NCI-H345 (cell line): ENCODE measurements at regions not wholly inside any gene's neighbourhood (a gene's known extent, or its start where the extent isn't known, plus 50 kb on each side); places are given as distances from the start of the nearest gene placed in this dataset.
A peak's percentile ranks its signal among the peaks of the same experiment; 100 is the strongest.
"Not testable (repeated sequence)": the region's sequence is repeated elsewhere in the genome, so short reads cannot be mapped to it uniquely, and the experiment has no call there.

Source experiments
- DNase-seq: peaks from one replicate; lab custom pipeline; 2025; lab: John Stamatoyannopoulos, UW

DNA sequence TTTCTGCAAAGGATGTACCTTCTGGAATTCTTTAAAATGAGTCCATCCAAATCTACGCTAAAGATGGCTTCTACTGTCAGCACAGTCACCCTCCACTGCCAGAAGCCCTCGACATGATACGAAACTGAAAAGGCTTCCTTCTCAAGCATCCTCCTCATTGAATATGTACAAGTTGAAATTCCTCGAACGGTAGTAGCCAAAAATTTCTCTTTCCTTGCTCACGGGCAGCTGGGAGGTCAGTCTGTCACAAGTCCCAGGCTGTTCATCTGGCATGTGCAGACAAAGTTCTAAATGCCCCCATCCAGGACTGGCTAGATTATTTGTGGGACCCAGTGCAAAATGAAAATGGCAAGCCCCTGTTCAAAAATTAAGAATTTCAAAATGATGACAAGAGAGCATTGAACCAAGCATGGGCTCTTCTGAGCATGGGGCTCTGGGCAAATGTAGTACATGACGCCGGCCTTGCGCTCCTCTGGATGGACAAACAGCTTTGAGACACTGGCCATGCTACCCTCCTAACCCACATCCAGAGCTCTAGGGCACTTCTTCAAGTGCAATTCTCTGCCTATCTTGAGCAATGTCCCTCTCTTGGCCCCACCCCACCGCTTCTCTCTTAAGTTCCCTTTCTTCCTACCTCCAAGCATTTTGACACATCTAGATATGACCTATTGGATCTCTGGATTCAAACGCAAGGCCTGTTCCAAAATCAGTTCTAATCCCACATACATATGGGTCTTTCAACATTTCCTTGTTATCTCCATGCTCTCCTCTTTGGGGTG is 78.9 kb upstream of the FLT1 start:
- no peak for DNase-seq

DNA sequence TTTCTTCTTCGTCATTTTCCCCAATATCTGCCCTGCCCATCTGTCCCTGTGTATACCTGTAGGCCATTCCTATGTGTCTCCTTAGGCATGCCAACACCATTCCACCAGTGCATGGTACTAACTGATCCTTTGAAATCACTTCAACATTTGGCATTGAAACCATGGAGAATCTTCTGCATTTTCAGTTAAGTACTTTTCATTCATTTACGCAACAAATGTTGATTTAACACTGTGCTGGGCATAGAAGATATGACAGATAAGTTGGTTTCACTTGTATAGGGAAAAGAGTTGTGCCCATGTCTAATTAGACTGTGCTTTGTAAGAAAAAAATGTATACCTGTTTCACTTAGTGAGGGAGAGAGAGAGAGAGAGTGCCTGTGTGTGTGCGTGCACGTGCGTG is 77.9 kb upstream of the FLT1 start:
- no peak for DNase-seq

DNA sequence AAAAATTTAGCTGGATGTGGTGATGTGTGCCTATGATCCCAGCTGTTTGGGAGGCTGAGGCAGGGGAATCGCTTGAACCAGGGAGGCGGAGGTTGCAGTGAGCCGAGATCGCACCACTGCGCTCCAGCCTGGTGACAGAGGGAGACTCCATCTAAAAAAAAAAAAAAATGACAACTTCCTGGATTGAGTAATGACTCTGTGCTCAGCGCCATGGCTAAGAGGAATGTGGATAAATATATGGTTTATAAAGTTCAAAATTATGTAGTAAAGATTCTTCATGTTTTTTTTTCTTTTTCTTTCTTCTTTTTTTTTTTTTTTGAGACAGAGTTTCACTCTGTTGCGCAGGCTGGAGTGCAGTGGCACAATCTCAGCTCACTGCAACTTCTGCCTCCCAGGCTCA is 75.4 kb upstream of the FLT1 start:
- DNase-seq: not testable (repeated sequence)

DNA sequence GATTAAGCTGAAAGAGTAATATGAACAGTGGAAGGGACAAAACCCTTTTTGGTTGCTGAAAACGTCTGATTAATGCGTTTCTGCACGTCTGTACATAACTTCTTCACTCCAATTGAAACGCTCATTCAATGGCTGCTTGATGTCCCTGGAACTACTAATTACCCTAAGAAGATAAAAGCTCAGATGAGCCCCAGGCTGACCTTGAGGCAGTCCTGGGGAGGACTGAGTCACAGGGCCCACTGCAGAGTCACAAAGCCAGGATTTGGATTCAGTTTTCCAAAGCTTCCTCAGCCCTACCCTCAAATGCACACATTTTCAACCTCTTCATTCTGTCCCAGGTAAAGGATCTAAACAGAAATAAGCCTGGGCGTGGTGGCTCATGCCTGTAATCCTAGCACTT is 75.0 kb upstream of the FLT1 start:
- DNase-seq: no peak

GRCh38 chr13:28568286-28568685 is 73.4 kb upstream of the FLT1 start:
- peak; percentile 17 for DNase-seq

GRCh38 chr13:28566891-28567290 is 72.0 kb upstream of the FLT1 start:
- no peak for DNase-seq

- DNase-seq: no peak
Measured at GRCh38 chr13:28566283-28566682, 71.4 kb upstream of the FLT1 start.

DNA sequence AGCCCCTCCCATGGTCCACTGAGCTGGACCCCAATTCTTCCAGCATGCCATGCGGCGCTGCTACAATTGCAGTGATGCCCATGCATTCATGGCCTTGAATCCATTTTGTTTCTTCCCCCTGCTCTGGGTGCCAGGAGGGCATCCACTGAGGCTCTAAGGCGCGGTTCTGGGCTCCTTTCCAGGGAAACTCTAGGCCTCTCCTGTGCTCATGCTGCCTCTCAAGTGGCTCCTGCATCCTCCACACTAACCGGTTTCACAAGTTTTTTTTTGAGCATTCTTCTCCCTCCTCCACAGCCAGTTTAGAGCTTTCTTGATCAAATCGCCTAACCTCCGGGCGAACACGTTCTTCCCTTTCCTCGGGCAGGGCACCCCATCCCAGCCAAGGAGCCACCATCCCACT is 69.1 kb upstream of the FLT1 start:
- DNase-seq: peak; percentile 56

DNA sequence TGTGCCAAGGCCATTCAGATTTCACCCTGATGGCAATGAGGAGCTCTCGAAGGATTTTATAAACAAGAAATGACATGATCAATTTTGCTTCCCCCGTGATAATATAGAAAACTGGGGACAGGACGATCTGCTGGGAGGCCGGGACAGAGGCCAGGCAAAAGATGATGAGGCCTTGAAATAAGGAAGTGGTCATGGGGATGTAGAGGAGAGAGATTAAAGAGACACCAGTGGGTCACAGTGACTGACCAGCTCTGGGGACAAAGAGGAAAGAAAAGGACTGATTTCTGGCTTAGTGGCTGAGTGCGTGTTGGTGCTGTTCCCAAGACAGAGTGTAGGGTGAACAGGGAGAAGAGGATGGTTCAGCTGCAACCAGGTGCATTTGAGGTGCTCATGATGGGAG is 68.7 kb upstream of the FLT1 start:
- no peak for DNase-seq

GRCh38 chr13:28560612-28561011 is 65.7 kb upstream of the FLT1 start:
- no peak for DNase-seq

DNA sequence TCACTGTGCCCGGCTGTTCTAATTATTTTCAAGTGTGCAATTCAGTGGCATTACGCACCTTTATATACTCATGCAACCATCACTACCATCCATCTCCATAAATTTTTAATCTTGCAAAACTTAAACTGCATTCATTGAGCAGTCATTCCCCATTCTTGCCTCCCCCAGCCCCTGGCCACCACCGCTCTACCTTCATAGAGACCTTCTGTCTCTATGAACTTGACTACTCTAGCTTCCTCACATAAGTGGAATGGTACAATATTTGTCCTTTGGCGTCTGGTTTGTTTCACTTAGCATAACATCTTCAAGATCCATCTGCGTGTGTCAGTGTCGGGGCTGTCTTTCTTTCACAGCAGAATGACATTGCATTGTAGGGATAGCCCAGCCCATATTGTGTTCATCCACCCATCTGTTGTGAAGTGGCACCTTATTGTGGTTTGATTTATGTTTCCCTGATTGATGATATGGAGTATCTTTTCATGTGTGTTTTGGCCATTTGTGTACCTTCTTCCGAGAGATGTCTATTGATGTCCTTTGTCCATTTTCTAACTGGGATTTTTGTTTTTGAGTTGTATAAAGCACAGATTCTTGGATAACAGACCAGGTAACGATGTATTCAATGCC is 64.8 kb upstream of the FLT1 start:
- DNase-seq: peak; percentile 48

DNA sequence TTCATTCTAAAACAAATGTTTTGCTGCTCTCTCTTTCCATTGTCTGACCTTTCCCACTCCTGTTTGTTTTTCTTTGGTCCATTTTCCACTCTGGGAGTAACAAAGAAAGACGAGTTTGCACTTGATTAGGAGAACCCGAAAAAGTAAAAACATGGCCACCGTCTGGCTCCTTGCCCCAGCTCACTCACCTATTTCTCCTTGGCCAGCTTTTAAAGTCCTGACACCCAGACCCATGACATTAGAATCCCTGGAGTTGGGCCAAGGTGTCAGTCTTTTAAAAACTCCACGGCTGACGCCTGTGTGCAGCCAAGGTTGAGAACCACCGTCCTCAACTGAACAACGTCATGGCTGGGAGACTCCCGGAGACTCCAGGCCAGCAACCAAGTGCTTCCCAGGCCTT is 63.6 kb upstream of the FLT1 start:
- no peak for DNase-seq

- DNase-seq: no peak
Measured at GRCh38 chr13:28557725-28558520, 63.0 kb upstream of the FLT1 start.

DNA sequence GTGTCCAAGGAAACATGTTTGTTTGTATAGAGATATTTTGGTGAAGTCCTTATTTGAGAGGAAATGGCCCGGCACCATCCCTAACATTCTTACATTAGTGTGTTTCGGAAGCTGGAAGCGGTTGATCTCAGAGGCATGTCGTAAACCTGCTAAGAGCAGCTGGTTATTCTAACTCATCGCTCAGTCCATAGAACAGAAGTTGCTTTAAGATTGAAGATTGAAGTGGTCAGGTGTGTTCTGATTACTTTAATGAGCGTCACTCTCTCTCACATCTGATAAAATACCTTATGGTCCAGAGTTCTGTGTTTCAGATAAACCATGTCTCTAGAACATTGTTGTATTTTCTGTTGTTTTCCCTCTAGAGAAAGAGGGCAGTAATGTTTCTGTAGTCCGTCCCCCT is 60.2 kb upstream of the FLT1 start:
- no peak for DNase-seq

DNA sequence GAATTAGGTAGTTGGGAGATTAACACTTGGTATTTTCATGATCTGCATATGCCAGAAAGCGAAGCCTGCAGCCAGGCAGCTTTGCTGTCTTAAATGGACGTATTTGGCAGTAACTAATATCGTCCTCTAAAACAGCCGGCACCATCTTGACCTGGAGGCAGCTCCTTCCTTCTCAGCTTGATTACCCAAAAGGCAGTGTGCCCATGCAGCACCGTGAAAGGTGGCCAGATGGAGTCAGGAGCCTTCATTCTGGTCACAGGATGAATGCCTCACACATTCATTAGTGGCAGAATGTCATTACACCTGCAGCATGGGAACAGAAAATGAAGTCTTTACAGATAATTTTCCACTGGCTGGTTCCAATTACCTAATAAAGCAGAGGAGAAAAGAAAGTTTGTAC is 59.0 kb upstream of the FLT1 start:
- no peak for DNase-seq

DNA sequence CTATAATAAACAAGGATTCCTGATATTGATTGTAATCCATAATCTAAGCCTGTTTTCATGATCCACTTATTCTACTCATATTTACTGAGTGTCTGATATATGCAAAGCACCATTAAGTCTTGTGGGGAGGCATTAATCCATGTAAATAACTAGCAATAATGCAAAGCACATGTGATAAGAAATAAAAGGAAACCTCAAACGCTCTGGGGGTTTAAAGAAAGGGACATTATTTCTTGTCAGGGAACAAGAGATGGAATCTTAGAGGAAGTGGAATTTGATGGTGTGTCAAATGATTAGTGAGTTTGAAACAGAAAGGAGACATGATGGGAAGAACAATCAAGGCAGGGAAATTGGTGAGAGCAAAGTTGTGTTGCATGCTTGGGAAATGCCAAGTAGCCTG is 57.4 kb upstream of the FLT1 start:
- no peak for DNase-seq

DNA sequence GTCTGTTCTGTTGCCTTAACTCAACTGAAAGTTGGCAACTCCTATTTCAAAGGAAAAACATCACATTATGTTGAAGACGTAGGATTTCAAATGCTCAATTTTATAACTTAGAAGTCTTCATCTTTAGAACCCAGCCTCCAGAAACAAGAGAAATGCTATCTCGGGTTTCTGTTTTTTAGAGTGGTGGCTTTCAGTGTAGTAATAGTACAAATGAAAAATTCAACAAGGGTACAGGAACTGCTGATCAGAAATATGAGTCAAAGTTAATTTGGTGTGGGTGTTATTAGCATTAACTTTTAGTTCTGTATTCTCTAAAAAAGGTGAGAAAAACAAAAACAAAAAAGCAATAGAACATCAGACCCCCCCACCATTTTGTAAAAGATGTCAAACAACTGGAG is 56.6 kb upstream of the FLT1 start:
- no peak for DNase-seq

DNA sequence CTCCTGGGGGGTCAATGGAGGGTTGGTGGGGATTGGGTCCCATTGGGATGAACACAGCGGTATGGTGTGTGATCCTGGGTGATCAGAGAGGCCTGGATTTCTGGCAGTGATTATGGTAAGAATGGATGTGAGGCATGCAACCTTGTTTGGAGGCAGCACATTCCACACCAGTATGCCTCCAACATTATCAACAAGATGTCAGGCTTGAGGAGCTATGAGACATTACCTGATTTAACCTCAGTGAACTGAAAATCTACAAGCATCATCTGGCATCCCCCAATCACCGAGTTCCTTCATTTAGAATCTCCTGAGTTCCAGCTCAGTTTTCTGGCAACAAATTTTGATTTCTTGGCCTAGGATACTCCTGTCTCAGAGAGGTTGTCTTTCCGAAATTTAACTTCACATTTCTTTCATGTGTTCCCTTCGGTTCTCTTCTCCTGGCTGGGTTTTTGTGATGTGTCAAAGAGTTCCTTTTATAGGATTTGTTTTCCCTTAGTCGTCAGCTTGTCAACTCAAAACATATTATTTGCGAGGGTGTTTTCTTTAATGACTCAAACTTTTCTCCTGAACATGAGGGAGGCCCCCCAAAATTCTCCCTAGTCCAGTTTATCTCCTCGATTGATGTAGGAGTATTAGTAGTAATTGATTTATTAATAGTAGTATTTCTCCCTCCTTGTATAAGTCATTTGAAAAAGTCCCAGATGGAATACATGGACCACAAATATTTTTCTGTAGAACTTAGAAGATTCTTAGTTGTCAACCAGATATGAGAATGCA is 56.0 kb upstream of the FLT1 start:
- no peak for DNase-seq

- no peak for DNase-seq
Measured at GRCh38 chr13:28550091-28550490, 55.2 kb upstream of the FLT1 start.

DNA sequence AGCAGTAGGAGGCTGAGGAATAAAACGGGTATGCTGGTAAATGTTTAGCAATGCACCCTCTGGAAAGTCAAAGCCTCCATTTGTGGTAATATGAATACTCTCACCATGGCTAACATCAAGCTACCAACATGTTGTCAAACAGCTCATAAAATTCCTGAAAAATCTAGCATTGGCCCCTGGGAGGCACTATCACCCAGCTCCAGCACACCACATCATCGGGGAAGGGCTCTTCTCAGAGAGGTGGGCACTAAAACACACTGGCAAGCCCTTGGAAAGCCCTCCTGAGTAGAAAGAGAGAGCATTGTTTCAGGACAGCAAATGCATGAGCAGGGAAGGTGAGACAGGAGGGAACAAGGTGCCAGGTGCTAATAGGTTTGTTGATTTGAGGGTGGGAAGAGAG is 53.9 kb upstream of the FLT1 start:
- DNase-seq: no peak

DNA sequence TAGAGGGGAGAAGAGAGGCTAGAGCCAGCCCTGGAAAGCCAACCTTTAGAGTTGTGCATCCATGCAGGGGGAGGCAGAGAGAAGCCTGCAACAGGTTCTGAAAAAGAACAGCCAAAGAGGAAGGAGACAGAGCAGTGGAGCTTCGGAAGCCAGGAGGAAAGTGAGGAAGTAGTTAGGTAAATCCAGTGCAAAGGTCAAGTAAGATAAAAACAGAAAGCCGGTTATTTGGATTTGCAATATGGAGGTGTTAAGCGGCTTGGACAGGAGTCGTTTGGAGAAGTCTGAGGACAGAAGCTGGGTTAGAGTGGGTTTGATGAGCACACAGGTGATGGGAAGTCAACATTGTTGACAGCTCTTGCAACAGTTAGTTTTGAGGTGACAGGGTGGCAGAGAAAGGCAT is 53.5 kb upstream of the FLT1 start:
- DNase-seq: no peak

DNA sequence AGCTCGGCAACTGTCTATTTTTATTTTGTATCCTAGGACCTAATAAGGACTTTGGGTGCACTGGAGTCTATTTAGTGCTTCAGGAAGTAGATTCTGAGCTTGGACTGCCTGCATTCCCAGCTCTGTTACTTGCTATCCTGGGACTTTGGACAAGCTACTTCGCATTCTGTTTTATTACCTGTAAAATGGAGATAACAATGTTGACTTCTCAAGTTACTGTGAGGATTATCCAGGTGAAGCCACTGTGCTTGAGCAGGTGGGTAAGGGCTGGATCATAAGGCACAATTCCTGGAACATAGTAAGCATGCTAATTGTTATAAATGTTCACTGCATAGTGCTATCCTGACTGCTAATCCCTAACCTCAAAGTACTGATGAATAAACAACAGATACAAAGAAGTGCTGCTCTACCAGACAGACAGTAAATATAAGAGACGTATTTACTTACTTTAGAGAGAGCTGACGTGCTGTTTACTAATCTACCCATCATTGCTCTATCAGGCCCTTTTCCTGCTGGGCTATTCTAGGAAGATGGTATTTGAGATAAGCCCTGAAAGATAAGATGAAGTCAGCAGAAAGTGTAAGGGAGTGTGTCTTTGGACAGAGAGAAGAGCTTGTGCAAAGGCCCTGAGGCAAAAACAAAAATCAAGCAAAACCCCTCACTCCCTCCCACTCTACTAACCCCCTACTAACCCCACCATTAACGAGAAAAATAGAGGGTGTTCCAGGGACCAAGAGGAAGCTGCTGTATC is 50.8 kb upstream of the FLT1 start:
- peak; percentile 51 for DNase-seq
